Bronchial epithelial cell (primary cell): ENCODE measurements at regions not wholly inside any gene's neighbourhood (a gene's known extent, or its start where the extent isn't known, plus 50 kb on each side); places are given as distances from the start of the nearest gene placed in this dataset.
A peak's percentile ranks its signal among the peaks of the same experiment; 100 is the strongest.

ENCODE experiments used
- DNase-seq: peaks from one replicate; pipeline ENCODE4 v3.0.0-alpha.2; 2010; ENCODE audit warnings: low read depth
- FAIRE-seq: peaks from 2 replicates; lab custom pipeline; 2011; peaks lifted over from hg19 to GRCh38; lab: Jason Lieb, UNC
- H3K27me3 ChIP-seq: 2 replicates; pipeline ENCODE4 v1.5.1; 2011; ENCODE audit warnings: low read length; ENCODE audit not compliant: control insufficient read depth, insufficient read depth
- H3K36me3 ChIP-seq: 2 replicates; pipeline ENCODE4 v1.5.1; 2011; ENCODE audit warnings: low read length; ENCODE audit not compliant: control insufficient read depth, insufficient read depth
- H3K4me3 ChIP-seq: 2 replicates; pipeline ENCODE4 v1.5.1; 2011; ENCODE audit warnings: mild to moderate bottlenecking, low read depth, low read length, control low read depth
- CTCF ChIP-seq: IDR thresholded peaks from 2 replicates; pipeline ENCODE4 v1.5.1; 2011; ENCODE audit warnings: mild to moderate bottlenecking, moderate library complexity, low read length, control low read depth, inconsistent platforms; ENCODE audit not compliant: insufficient read depth, severe bottlenecking

DNA sequence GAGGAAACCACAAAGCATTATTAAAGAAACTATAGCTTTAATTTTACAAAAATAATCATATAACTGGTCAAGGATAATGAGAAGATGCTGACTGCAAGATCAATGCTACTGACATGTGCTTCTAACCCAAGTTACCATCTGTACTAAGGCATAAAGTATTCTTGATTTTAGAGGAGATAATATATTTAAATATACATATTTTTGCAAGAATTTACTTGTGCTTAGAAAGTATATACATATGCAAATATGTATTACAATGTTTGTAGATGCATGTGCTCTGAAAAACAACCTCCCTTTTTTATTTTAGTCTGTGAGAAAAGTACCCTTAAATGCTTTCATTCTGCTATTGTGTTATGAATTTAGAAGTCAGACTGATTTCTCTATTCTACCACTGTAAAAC lies 740.7 kb upstream of the SLIT2 start:
- FAIRE-seq = no peak
- no peaks in the 10 kb centered on the region for H3K27me3 ChIP-seq
- DNase-seq = no peak
- TF ChIP-seq CTCF = no peak
- no peak overlapping the region for H3K4me3 ChIP-seq
- no peaks in the 10 kb centered on the region for H3K36me3 ChIP-seq

- FAIRE-seq = no peak
- DNase-seq = peak; percentile 24
- Histone ChIP-seq H3K27me3 (no peaks in the 10 kb centered on the region), H3K4me3 (no peak overlapping the region), H3K36me3 (no peaks in the 10 kb centered on the region)
- TF ChIP-seq CTCF = no peak
These were observed 743.3 kb upstream of the SLIT2 start for GRCh38 chr4:19508442-19508841.

DNA sequence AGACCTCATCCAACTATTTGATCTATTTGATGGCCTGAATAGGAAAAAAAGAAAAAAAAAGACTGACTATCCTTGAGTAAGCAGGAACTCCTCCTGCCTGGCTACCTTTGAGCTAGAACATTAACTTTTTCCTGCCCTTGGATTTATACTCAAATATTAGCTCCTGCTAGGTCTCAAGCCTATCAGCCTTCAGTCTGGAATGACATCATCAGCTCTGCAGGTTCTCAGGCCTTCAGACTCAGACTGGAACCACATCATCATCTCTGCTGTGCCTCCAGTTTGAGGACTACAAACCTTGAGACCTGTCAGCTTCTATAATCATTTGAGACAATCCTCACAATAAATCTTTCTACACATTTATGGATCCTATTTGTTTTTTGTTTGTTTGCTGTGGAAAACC lies 754.0 kb upstream of the SLIT2 start:
- no peak for DNase-seq
- peak; percentile 43 for FAIRE-seq
- Histone ChIP-seq H3K4me3 (no peak overlapping the region), H3K27me3 (no peaks in the 10 kb centered on the region), H3K36me3 (no peaks in the 10 kb centered on the region)
- TF ChIP-seq CTCF = no peak

- no peaks in the 10 kb centered on the region for H3K27me3 ChIP-seq
- DNase-seq (no peak), FAIRE-seq (no peak)
- H3K36me3 ChIP-seq = no peaks in the 10 kb centered on the region
- no peak for TF ChIP-seq CTCF
- H3K4me3 ChIP-seq = no peak overlapping the region
These were observed 754.9 kb upstream of the SLIT2 start for GRCh38 chr4:19496756-19497155.

DNA sequence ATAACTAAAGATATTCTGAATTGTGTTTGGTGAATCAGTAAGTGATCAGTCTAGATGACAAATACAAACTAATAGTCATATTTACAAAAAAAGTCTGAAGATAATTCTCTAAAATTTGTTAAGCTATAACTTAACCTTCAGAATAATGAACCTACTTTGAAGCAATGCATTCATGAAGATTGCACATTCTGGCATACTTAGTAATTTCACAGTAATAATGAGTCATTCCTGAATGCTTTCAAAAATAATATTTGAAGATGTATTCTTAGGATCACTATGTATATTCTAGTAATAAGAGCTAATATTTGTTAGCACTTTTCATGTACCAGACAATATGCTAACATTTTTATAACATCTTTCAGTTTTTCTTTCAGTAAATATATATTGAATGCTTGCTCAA lies 756.7 kb upstream of the SLIT2 start:
- DNase-seq = peak; percentile 66
- no peak for TF ChIP-seq CTCF

DNA sequence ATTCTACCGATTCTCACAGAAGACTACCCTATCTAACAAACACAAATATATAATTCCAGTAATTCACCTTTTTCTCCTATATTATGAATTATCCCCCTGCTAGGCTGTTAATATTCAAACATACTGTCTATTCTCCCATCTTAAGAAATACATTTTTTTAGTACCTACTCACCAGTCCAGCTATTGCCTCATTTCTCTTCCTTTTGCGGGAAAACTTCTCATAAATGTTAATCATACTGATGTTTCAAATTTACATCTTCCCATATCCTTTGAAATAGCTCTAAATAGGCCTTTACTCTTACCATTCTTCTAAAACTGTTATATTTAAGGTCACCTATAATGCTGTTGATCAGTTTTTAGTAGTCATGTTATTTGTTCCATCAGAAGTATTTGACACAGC lies 759.1 kb upstream of the SLIT2 start:
- TF ChIP-seq CTCF = no peak
- Histone ChIP-seq H3K27me3 (no peaks in the 10 kb centered on the region), H3K4me3 (no peak overlapping the region), H3K36me3 (no peaks in the 10 kb centered on the region)
- no peak for FAIRE-seq
- DNase-seq = no peak

More for the DNA sequence above, 756.7 kb upstream of the SLIT2 start:
- no peaks in the 10 kb centered on the region for H3K27me3 ChIP-seq
- no peak overlapping the region for H3K4me3 ChIP-seq
- no peak for FAIRE-seq
- no peaks in the 10 kb centered on the region for H3K36me3 ChIP-seq
